ENCODE measurements at regions not wholly inside any gene's neighbourhood (a gene's known extent, or its start where the extent isn't known, plus 50 kb on each side); places are given as distances from the start of the nearest gene placed in this dataset.
A peak's percentile ranks its signal among the peaks of the same experiment; 100 is the strongest.

GRCh38 chrX:2608638-2609430, 82.3 kb upstream of the CD99 start:
- peak; percentile 86 for DNase-seq (ENCODE audit: low read depth)

- no peak for DNase-seq (ENCODE audit: low read depth)
Measured at GRCh38 chrX:2607113-2607512, 84.0 kb upstream of the CD99 start.

DNA sequence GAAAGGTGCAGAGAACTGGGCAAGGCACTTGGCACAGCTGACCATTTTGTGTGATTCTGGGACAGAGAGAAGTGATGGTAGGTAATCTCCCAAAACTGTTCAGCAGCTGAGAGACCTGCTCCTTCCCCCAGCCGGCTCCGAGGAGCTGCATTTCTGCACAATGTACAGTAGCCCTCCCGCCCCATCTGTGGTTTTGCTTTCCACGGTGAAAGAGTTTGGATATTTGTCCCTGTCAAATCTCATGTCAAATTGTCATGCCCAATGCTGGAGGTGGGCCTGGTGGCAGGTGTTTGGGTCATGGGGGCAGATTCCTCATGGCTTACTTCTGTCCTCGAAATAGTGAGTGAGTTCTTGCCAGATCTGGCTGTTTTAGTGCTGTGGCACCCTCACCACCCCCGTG, 90.5 kb upstream of the CD99 start:
- DNase-seq (ENCODE audit: low read depth): no peak

DNA sequence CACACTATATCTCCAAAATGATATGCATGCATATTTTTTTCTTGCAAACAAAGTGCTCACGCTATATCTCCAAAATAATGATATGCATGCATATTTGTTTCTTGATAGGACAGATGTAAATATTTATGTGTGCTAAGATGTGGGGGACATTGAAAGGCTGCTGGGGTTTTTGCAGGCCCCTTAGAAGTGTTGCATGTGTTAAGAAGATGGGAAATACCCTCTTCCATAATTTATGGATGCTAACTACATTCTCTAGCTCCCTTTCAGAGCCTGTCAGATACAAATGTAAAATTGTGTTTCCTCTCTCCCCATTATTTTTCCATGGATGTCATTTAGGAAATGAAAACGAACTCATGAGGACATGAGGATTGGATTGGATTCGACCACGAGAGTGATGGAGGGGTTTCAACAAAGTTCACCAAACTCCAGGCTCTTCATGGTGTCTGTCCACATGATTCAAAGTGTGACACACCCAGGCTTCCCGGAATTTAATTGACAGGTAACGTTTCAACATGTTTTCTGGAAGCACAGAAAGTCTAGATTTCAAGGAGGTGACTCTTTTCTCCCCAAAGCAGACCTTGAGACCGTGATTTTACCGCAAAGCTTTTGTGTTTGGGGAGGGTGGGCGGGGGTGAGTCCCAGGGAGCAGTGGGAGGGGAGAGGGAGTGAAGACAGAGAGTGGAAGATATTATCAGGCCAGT, 94.4 kb upstream of the CD99 start:
- DNase-seq (ENCODE audit: low read depth): no peak

GRCh38 chrX:2596045-2596444, 95.0 kb upstream of the CD99 start:
- DNase-seq (ENCODE audit: low read depth): no peak

GRCh38 chrX:2595258-2595657, 94.5 kb upstream of the DHRSX start:
- DNase-seq (ENCODE audit: low read depth): peak; percentile 6

- DNase-seq (ENCODE audit: low read depth): no peak
Measured at GRCh38 chrX:2594491-2594890, 93.7 kb upstream of the DHRSX start.

DNA sequence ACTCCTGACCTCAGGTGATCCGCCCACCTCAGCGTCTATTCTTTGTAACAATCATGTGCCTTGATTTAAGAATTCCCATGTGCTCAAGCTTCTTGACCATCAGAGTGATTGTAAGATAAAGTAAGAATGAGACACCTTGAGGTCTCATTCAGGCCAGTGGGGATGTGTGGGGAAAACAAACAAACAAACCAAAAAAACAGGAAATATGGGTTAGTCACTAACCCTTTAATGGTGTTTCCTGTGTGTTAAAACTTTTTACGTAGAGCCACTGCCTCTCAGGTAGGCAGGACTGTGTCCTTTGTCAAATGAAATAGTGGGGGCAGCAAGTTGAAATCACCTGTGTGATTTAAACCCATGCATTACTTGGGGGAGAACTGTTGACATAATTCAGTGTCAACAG, 91.5 kb upstream of the DHRSX start:
- DNase-seq (ENCODE audit: low read depth): no peak

GRCh38 chrX:2589186-2590020, 88.6 kb upstream of the DHRSX start:
- no peak for DNase-seq (ENCODE audit: low read depth)

DNA sequence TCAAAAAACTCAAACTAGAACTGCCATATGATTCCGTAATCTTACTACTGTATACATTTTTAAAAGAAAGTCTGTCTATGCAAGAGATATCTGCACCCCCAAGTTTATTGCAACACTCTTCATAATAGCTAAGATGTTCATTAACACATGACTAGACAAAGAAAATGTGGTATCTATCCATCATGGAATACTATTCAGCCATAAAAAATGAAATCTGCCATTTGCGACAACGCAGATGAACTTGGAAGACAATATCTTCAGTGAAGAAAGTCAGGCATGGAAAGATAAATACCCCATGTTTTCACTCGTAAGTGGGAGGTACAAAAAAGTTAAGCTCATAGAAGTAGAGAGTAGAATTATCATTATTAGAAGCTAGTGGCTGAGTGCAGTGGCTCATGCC, 87.3 kb upstream of the DHRSX start:
- no peak for DNase-seq (ENCODE audit: low read depth)

DNA sequence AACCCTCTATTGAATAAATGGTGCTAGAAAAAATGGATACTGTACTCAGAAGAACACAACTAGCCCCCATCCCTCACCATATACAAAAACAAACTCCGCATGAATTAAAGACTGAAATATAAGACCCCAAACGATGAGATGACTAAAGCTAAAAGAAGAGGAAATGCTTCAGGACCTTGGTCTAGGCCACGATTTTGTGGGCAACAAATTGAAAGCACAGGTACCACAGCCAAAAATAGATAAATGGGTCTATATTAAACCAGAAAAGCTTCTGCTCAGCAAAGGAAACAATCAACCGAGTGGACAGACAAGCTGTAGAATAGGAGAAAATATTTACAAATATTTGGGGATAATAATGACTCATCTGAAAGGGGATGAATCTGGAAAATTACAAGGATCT, 86.4 kb upstream of the DHRSX start:
- DNase-seq (ENCODE audit: low read depth): no peak

DNA sequence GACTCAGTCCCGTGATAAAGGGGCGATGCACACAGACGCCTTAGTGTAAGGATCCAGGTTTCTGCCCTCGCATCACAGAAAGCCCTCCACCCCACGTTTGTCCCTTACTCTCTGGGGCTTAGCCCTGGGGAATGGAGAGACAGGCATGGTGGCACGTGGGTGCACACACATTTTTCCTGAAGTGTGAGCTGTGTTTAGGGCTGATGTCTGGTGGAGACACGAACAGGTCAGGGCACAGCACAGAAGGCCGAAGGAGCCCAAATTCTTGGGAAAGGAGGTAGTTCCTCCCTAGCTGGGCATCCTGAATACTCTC, 84.3 kb upstream of the DHRSX start:
- no peak for DNase-seq (ENCODE audit: low read depth)

DNA sequence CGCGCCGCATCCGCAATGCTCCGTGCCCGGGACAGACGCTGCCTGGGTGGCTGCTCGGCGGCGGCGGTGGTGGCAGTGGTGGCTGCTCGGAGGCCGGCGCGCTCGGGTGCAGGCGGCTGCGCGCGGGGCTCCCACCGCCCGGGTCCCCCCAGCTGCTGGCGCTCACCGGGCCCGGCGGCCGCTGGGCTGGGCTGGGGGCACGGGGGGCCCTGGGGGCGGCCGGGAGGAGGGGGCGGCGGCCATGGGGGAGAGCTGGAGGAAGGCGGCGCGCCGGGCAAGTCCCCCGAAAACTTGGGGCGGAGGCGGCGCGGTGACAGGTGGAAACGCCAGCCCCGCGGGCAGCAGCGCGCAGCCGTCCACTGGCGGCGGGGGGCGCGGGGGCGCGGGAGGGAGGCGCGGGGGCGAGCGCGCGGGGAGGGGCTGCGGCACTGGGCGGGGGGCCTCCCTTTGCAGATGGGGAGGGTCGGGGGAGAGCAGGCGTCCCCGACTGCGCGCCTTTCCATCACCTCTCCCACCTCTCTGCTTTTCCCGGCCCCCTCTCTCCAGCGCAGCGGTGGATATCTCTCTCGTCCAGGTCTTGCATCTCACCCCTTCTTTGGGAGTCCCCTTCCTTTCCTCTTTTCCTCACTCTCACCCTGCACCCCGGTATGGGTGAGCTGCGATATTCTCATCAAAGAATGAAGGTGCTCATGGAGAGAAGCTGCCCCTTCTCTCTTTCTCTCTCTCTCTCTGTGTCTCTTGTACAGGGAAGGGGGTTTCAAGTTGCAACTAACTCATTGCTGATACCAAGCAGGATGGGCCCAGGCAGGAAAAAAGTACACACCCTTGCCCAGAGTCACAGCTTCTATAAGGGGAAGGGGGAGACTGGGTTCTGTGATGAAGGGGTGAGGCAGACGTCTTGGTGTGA, 83.7 kb upstream of the DHRSX start:
- no peak for DNase-seq (ENCODE audit: low read depth)

DNA sequence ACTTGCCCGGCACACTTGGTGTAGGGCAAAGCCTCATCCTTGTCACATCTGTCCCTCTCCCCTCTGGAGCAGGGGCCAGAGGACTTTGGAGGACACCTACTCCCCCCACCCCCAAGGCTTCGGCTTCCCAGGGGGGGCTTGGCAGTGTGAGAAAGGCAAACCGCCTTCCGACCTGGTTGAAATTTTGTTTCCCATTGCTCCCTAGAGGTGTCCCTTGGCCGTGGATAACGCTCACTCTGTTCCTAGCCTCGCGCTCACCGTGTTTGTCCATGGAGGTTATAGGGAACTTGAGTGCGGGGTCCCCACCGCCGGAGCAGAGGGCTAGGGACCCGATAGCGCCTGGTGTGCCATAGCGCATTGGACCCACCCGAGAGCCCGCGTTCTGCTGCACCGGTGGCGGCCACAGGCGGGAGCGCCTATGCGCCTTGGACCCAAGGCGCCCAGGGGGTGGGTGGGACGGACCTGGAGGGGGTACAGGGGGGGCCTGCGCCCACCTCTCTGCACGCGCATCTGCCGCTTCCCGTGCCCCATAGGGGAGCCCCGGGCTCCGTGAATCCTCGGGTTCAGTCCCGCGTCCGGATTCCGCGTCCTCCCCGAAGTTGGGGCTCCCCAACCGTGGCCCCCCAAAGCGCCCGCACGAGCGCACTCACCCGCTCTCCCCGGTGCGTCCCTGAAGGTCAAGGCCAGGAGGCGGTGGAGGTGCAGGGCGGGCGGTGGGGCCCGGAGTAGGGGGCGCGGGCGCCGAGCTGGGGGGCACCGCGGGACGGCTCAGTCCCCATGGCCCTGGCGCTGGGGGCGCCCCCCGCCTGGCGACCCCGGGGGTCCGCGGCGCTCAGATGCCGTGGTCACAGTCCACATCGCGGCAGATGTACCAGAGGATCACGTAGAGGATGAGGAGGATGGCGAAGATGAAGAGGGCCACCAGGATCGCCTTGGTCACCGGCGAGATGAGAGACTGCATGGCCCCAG, 82.7 kb upstream of the DHRSX start:
- no peak for DNase-seq (ENCODE audit: low read depth)

DNA sequence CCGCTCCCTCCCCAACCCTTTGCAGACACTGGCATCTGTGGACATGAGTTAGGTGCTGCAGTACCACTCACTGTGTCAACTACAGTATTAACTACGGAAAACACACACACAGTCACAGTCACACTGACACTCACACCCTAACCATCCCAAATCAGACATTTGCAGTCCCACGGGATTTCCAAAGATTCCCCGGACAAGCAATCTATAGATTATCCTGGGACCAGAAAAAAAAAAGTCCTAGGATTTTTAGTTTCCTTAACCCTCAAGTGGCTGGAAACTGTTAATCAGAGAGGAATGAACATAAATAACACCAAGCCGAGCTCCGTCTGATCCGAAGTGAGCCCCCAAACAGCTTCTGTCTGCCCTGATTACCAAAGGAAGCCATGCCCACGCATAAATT, 81.9 kb upstream of the DHRSX start:
- no peak for DNase-seq (ENCODE audit: low read depth)

- no peak for DNase-seq (ENCODE audit: low read depth)
Measured at GRCh38 chrX:2581296-2581695, 80.5 kb upstream of the DHRSX start.

- no peak for DNase-seq (ENCODE audit: low read depth)
Measured at GRCh38 chrX:2578864-2579263, 78.1 kb upstream of the DHRSX start.

GRCh38 chrX:2577844-2578466, 77.2 kb upstream of the DHRSX start:
- DNase-seq (ENCODE audit: low read depth): peak; percentile 18

DNA sequence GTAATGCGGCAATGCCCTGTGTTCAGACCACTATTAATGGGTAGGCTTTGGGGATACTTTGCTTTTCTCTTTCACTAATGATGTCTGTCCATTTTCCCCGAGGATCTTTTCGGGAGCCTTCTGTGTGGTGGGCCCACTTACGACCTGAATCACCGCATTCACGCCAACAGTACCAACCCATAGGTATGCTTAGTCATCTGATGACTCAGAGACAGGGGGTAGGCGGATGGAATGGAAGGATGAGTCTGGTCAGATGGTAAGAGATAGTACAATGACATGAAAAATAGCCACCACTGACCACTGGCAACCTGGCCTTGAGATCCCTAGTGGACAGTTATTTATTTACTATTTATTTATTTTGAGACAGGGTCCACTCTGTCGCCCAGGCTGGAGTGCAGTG, 76.0 kb upstream of the DHRSX start:
- DNase-seq (ENCODE audit: low read depth): no peak

GRCh38 chrX:2574271-2574670, 73.5 kb upstream of the DHRSX start:
- DNase-seq (ENCODE audit: low read depth): no peak
